ENCODE measurements at regions not wholly inside any gene's neighbourhood (a gene's known extent, or its start where the extent isn't known, plus 50 kb on each side); places are given as distances from the start of the nearest gene placed in this dataset.

- H3K79me2 ChIP-seq (ENCODE audit: insufficient read depth), result no peaks in the 10 kb centered on the region
- H3K27ac ChIP-seq (ENCODE audit: low read depth in 2 of 2, low read length in 1 of 2), result no peak overlapping the region
- under 1% methylated on average over 3 of the region's 3 CpGs for WGBS (ENCODE audit: low lambda C conversion rate)
- ChIA-PET POLR2A (no interaction called here), CTCF (no interaction called here)
- H3K9ac ChIP-seq, result no peak overlapping the region
- DNase-seq, result no peak
- H3K4me1 ChIP-seq (ENCODE audit: control insufficient read depth in 1 of 2, insufficient read depth in 2 of 2, low read depth in 1 of 2, low read length in 1 of 2), result no peaks in the 10 kb centered on the region
- H3K4me3 ChIP-seq (ENCODE audit: low read depth in 2 of 2, low read length in 1 of 2), result no peak overlapping the region
- H4K20me1 ChIP-seq (ENCODE audit: insufficient read depth), result no peaks in the 10 kb centered on the region
- TF ChIP-seq YY1 (IDR thresholded peaks at IDR 0.05; ENCODE audit: low read depth) (no peak), MAX (IDR thresholded peaks at IDR 0.05; ENCODE audit: low read depth) (no peak), CTCF (IDR thresholded peaks at IDR 0.05) (no peak), RFX5 (IDR thresholded peaks at IDR 0.05; ENCODE audit: low read length) (no peak), SIN3A (IDR thresholded peaks at IDR 0.05; ENCODE audit: borderline replicate concordance, low read depth, low read length) (no peak), FOXM1 (IDR thresholded peaks at IDR 0.05; ENCODE audit: low read depth) (no peak), EP300 (IDR thresholded peaks at IDR 0.05; ENCODE audit: borderline replicate concordance in 1 of 2, low read depth in 1 of 2, low read length in 1 of 2) (no peak), IRF3 (IDR thresholded peaks at IDR 0.05; ENCODE audit: low read depth, low read length) (no peak), FOXJ3 (CRISPR knock-in tag; IDR thresholded peaks at IDR 0.05) (no peak), GABPA (IDR thresholded peaks at IDR 0.05; ENCODE audit: low read depth) (no peak), CHD2 (IDR thresholded peaks at IDR 0.05; ENCODE audit: low read length, partially characterized antibody) (no peak), TAF1 (IDR thresholded peaks at IDR 0.05; ENCODE audit: borderline replicate concordance, low read depth, low read length) (no peak), NFIC (IDR thresholded peaks at IDR 0.05; ENCODE audit: borderline replicate concordance) (no peak), POLR2AphosphoS5 (IDR thresholded peaks at IDR 0.05; ENCODE audit: low read depth, low read length) (no peak), USF2 (IDR thresholded peaks at IDR 0.05; ENCODE audit: borderline replicate concordance, low read depth, low read length) (no peak), MXI1 (IDR thresholded peaks at IDR 0.05; ENCODE audit: low read depth, low read length) (no peak), TEAD4 (IDR thresholded peaks at IDR 0.05; ENCODE audit: borderline replicate concordance, insufficient read depth) (no peak), RXRA (IDR thresholded peaks at IDR 0.05; ENCODE audit: borderline replicate concordance, low read depth) (no peak), SMC3 (IDR thresholded peaks at IDR 0.05; ENCODE audit: low read depth, low read length) (no peak)
- H3K9me3 ChIP-seq, result peaks cover 9% of the 10 kb centered on the region; the same call in 1 of the 2 replicates
- H3K9me2 ChIP-seq, result no peaks in the 10 kb centered on the region
- no peaks in the 10 kb centered on the region for H3K27me3 ChIP-seq (ENCODE audit: insufficient read depth)
- no peak overlapping the region for H3K4me2 ChIP-seq
- no peaks in the 10 kb centered on the region for H3F3A ChIP-seq (replicated peaks; ENCODE audit: insufficient read depth)
- no peak overlapping the region for H2AFZ ChIP-seq (ENCODE audit: low read depth)
- no peaks in the 10 kb centered on the region for H3K36me3 ChIP-seq (replicated peaks in 1 of 2; ENCODE audit: control insufficient read depth in 1 of 2, insufficient read depth in 2 of 2, low read length in 1 of 2)
These were observed 378.3 kb upstream of the FMR1 start for GRCh38 chrX:147533426-147533825.

Measured in SK-N-SH (cell line).